HG03520 (cell line): ENCODE measurements at regions not wholly inside any gene's neighbourhood (a gene's known extent, or its start where the extent isn't known, plus 50 kb on each side); places are given as distances from the start of the nearest gene placed in this dataset.
A peak's percentile ranks its signal among the peaks of the same experiment; 100 is the strongest.
"Not testable (repeated sequence)": the region's sequence is repeated elsewhere in the genome, so short reads cannot be mapped to it uniquely, and the experiment has no call there.

ENCODE experiments used
- ATAC-seq: cut with Tn5 transposase; IDR thresholded peaks from one replicate; pipeline ENCODE4 v1.9.1; 2021; ENCODE audit warnings: mild to moderate bottlenecking, moderate library complexity; ENCODE audit not compliant: unreplicated experiment

DNA sequence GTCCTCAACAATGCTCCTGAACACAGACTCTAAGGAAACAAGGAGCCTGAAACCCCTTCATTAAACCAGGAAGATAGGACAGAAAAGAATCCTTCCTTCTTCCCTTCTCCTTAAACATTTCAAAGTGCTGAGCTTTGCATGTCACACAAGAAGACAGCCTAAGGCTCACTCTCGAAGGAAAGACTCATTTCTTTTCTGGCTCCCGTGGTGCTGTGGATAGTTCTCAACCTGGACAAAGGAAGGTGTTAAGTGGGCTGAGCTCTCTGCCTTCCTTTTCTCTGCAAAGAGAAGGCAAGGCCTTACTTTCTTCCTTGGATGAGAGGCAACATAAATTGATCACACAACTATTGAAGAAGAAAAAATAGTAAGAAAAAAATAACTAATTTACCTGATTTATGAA lies 452.4 kb upstream of the DDI1 start:
- ATAC-seq = no peak

GRCh38 chr11:103584720-103585119 lies 451.7 kb upstream of the DDI1 start:
- no peak for ATAC-seq

DNA sequence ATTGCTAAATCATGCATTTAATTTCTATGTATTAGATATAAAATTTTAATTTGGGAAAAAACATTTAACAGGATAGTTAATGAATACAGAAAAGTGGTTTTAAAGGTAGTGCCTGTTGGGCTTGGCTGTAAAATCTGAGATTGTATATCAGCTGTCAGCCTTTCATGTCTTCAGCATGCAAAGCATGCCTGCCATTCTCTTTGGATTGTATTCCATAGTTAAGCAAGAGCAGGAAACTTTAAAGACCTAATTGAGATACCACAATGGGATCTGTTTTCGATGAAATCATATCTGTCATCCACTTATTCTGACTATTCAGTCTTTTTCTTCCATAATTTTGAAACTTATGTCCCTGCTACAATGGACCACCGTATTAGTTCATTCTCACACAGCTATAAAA lies 451.0 kb upstream of the DDI1 start:
- ATAC-seq = no peak

- no peak for ATAC-seq
These were observed 450.5 kb upstream of the DDI1 start for GRCh38 chr11:103585911-103586310.

DNA sequence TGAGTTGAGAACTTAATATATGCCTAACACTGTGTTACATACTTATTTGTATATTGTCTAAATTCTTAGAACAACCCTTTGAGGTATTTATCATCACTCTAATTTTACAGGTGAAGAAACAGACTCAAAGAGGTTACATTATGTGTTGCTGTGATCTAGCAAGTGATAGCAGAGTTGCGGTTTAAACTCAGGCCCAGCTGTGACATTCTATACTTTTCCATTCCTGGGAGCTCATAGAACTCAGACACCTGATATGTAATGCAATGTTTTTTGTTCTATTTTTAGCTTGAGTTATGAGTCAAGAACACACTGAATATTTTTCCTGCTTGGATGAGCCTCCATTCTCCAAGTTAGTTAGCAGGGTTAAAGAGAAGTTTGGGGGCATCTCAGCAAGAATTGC lies 449.7 kb upstream of the DDI1 start:
- no peak for ATAC-seq

DNA sequence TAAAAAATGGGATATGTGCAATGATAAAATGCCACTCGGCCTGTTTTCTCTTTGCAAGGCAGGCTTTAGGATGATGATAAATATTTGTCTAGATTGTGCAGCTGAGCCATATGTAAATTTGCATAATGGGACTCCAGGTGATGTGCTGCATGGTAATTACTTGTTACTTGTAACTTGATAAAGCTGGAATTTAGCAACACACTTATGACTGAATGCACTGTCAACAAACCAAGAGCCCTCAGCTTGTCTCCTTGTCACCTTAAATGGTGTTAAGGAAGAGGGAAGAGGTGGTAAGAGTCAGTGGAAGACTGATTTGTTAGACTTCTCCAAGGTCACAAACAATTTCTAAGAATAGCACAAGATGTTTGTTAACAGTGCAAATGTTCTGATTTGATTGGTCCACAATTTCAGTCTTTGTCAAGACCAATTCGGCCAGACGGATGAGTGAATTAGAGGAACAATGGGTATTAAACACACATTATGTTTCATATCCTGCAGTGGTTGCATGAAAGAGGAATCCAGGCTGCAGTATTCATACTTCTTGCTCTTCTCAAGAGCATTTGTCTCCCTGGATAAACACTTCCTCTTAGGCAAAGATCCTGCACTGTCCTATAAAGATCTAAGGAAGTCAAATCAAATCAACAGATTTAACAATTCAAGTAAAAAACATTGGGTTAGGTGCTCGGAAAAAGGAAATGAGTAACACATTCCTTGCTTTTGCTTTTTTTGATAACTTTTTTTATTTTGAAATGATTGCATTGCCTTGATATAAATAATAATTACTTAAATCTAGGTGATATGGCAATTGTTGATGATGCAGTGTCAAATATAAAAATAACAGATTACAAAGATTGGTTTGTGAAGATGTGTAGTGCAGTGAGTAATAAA lies 448.3 kb upstream of the DDI1 start:
- ATAC-seq = no peak

DNA sequence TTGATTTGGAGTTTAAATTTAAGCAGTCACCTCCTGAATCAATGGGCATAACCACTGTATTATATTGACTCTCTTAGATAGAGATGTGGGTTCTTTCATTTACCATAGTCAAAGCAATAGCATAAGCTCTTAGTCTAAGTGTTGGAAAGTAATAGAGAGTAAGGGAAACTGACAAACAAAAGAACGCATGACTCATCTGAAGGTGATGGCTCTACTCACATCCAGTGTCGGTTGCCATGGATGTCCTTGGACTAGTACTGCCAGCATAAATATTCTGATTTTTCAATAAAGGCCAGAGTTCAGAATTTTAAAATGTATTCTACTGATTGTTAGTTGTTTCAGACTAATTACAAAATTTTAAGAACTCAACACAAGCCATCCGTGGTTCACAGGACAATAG lies 444.9 kb upstream of the DDI1 start:
- ATAC-seq = no peak

- no peak for ATAC-seq
These were observed 442.2 kb upstream of the DDI1 start for GRCh38 chr11:103594283-103594682.

GRCh38 chr11:103596315-103596714 lies 440.1 kb upstream of the DDI1 start:
- ATAC-seq = no peak

DNA sequence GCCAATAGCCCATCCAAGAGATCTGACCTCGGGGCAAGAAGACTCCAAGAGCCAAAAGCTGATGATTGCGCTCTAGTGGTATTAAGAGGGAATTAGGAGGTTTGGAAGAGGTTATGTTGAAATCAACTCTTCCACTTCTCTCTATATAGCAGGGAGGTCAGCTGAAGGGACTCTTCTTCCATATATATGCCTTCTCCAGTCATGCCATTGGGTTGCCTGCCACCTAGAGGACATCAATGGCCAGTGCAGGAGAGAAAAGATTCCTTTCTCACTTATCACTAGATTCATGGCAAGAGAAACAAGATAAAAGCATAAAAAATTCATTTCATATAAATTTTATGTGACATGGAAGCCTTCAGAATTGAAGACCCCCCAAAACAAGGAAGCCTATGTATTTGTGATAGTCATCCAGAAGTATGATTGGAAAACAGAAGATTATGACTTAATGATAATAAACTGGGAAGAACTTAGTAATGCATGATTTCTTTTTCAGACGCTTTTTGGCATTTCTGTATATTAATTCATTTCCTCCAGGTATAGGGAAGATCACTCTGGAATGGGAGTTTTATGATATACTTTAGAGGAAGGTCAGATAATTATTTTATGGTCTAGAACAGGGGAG lies 435.1 kb upstream of the DDI1 start:
- ATAC-seq = peak; percentile 98

DNA sequence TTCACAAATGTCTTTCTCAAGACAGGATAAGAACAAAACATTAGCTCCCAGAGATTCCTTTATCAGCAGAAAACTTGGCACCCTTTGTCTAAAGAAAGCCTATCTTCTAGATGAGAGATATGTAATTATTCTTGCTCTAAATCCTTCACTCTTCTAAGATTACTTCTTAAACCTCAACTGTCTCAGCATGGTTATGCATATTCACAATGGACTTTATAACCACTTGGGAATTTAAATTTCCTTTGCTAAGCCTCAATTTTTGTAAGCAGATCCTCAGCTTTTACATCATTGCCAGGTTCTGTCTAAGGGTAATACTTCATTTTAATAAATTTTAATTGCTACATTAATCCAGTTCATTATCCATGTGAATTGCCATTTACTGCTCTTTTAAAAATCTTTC lies 433.6 kb upstream of the DDI1 start:
- no peak for ATAC-seq

GRCh38 chr11:103604310-103604709 lies 432.1 kb upstream of the DDI1 start:
- ATAC-seq = no peak

GRCh38 chr11:103608566-103608965 lies 427.9 kb upstream of the DDI1 start:
- ATAC-seq = no peak

- ATAC-seq = no peak
These were observed 427.0 kb upstream of the DDI1 start for GRCh38 chr11:103609117-103610066.

DNA sequence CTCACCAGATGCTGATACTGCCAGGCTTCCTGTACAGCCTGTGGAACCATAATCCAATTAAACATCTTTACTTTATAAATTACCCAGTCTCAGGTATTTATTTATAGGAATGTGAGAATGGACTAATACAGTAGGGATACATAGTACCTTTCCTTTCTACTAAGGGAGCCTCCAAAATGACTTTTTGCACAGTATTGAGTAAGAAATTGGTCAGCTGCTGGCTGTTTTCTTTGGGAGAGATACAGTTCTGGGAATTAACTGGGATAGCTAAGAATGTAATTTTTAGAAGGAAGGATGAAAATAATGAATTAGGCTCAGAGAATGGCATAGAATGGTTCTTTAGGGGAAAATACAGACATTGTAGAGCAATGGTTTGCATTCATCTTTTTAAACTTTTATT lies 426.0 kb upstream of the DDI1 start:
- ATAC-seq = no peak

DNA sequence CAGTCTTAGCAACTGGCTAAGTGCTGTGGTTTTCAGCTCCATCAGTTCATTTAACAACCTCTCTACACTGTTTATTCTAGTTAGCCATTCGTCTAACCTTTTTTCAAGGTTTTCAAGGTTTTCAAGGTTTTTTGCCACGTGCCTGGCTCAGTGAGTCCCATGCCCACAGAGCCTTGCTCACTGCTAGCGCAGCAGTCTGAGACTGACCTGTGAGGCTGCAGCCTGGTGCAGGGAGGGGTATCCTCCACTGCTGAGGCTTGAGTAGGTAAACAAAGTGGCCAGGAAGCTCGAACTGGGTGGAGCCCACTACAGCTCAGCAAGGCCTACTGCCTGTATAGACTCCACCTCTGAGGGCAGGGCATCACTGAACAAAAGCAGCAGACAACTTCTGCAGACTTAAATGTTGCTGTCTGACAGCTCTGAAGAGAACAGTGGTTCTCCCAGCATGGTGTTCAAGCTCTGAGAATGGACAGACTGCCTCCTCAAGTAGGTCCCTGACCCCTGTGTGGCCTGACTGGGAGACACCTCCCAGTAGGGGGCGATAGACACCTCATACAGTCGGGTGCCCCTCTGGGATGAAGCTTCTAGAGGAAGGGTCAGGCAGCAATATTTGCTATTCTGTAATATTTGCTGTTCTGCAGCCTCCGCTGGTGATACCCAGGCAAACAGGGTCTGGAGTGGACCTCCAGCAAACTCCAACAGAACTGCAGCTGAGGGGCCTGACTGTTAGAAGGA lies 424.7 kb upstream of the DDI1 start:
- not testable (repeated sequence) for ATAC-seq

DNA sequence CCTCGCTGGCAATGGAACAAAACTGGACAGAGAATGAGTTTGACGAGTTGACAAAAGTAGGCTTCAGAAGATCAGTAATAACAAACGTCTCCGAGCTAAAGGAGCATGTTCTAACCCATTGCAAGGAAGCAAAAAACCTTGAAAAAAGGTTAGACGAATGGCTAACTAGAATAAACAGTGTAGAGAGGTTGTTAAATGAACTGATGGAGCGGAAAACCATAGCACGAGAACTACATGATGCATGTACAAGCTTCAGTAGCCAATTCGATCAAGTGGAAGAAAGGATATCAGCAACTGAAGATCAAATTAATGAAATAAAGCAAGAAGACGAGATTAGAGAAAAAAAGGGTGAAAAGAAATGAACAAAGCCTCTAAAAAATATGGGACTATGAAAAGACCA lies 424.0 kb upstream of the DDI1 start:
- ATAC-seq = not testable (repeated sequence)

DNA sequence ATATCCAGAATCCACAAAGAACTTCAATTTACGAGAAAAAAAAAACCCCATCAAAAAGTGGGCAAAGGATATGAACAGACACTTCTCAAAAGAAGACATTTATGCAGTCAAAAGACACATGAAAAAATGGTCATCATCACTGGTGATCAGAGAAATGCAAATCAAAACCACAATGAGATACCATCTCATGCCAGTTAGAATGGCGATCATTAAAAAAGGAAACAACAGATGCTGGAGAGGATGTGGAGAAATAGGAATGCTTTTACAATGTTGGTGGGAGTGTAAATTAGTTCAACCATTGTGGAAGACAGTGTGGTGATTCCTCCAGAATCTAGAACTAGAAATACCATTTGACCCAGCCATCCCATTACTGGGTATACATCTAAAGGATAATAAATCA lies 419.9 kb upstream of the DDI1 start:
- not testable (repeated sequence) for ATAC-seq

DNA sequence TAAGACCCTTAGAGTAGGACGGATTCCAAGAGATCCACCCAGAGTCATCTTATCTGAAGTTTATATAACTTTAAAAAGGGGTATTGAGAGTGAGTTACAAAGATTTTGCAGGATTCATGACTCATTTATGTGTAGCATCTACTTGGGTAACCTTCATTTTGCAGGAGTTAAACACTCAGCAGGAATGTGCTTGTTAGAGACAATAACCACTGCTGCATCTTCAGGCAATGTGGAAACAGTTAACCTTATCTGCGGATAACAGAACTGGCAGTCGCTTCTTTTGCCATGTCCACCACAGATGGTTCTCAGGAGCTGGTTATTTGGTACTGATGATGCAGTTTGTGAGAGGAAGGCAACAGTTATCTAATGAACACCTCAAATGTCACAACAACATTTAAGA lies 417.9 kb upstream of the DDI1 start:
- no peak for ATAC-seq

DNA sequence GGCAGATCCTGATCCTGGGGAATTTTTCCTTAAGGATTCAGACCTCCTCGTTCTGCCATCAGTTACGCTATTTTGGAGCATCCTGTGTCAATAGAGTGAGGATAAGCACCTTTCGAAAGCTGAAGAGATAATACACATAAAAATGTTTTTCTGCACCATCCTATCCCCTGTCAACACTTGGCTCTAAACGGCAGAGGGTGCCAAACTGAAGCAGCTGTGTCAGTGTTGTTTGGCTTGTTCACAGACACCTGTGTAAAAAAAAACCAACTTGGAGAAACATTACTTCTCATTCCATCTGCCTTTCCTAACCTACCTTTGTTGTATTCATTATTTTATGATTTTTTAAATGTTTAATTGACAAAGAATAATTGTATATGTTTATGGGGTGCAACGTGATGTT lies 417.0 kb upstream of the DDI1 start:
- ATAC-seq = no peak

- no peak for ATAC-seq
These were observed 416.5 kb upstream of the DDI1 start for GRCh38 chr11:103619938-103620337.
